ENCODE measurements at regions not wholly inside any gene's neighbourhood (a gene's known extent, or its start where the extent isn't known, plus 50 kb on each side); places are given as distances from the start of the nearest gene placed in this dataset.
"Not testable (repeated sequence)": the region's sequence is repeated elsewhere in the genome, so short reads cannot be mapped to it uniquely, and the experiment has no call there.

DNA sequence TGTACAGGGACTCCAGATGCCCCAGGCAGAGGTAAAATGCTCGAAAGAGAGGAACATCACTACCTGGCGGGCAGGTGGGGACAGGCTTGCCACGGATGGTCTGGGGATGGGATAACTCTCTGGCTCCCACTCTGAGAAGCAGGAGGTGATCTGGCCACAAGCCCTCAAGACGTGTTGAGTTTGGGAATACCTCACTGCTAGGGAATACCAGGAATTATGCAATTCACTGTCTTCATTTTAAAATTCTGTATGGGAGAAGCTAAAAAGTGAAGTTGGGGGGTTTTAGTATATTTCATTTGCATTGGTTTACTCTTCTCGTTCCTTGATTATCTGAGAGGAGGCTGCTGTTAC, 510.4 kb downstream of the CCDC171 start:
- WGBS (ENCODE audit: insufficient coverage) = 92% methylated on average over 3 of the region's 5 CpGs
- Mint-ChIP-seq H3K4me3 (no peak overlapping the region), H3K27me3 (peaks cover 0 to 2% of the 10 kb centered on the region in 2 donors), H3K9me3 (peaks cover 0 to 6% (median 3%) of the 10 kb centered on the region in 3 donors), H3K27ac (no peak overlapping the region), H3K36me3 (no peaks in the 10 kb centered on the region), H3K4me1 (peaks cover 2 to 9% (median 2%) of the 10 kb centered on the region in 3 donors)
- DNase-seq (no peak), ATAC-seq (replicated peaks in 1 of 4) (no peak)
- H3K4me1 ChIP-seq (ENCODE audit: control insufficient read depth in 1 of 2, extremely low read depth in 1 of 2, insufficient read depth in 2 of 2, low read length in 2 of 2) = peaks cover 5 to 21% of the 10 kb centered on the region in 2 experiments
- no peaks in the 10 kb centered on the region for H3K9me3 ChIP-seq
- no peaks in the 10 kb centered on the region for H3K36me3 ChIP-seq (ENCODE audit: control insufficient read depth in 2 of 2, extremely low read depth in 1 of 2, insufficient read depth in 1 of 2, low read length in 1 of 2)
- CTCF ChIA-PET = no interaction called here
- no peaks in the 10 kb centered on the region for H3K27me3 ChIP-seq (replicated peaks in 1 of 2; ENCODE audit: control insufficient read depth in 2 of 2, extremely low read depth in 1 of 2, insufficient read depth in 2 of 2, low read length in 1 of 2)
- POLR2A ChIA-PET = no interaction called here
- no peak overlapping the region for H3K4me3 ChIP-seq (ENCODE audit: control insufficient read depth in 1 of 2, extremely low read depth in 1 of 2, low read length in 1 of 2)
- no peak overlapping the region for H3K27ac ChIP-seq (ENCODE audit: low read length)

DNA sequence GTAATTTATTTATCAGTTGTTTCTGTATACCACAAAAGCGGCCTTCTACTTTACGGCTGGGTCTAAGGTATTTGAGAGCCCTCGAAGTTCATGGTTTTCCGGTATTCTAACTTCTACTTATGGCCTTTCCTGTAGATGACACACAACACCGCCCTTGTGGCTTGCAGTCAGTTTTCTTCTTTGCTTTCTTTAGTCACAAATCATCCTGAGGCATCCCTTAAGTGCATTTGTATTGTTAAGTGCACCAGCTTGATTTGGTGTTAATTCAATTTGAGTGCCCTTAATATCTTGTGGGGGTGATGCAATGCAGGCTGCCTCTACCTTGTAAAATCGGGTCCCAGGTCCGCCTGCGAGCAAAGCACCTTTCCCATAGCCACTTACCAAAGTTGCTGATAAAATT, 511.9 kb downstream of the CCDC171 start:
- H3K9me3 ChIP-seq = no peaks in the 10 kb centered on the region
- Mint-ChIP-seq H3K9me3 (peaks cover 3 to 10% (median 7%) of the 10 kb centered on the region in 3 donors), H3K4me3 (no peak overlapping the region), H3K27ac (no peak overlapping the region), H3K27me3 (peaks cover 0 to 2% of the 10 kb centered on the region in 2 donors), H3K4me1 (no peaks in the 10 kb centered on the region), H3K36me3 (no peaks in the 10 kb centered on the region)
- DNase-seq (no peak), ATAC-seq (replicated peaks in 1 of 4) (no peak)
- CTCF ChIA-PET = no interaction called here
- H3K27ac ChIP-seq (ENCODE audit: low read length) = no peak overlapping the region
- H3K27me3 ChIP-seq (replicated peaks in 1 of 2; ENCODE audit: control insufficient read depth in 2 of 2, extremely low read depth in 1 of 2, insufficient read depth in 2 of 2, low read length in 1 of 2) = no peaks in the 10 kb centered on the region
- no peaks in the 10 kb centered on the region for H3K36me3 ChIP-seq (ENCODE audit: control insufficient read depth in 2 of 2, extremely low read depth in 1 of 2, insufficient read depth in 1 of 2, low read length in 1 of 2)
- peaks cover 0 to 10% of the 10 kb centered on the region in 2 experiments for H3K4me1 ChIP-seq (ENCODE audit: control insufficient read depth in 1 of 2, extremely low read depth in 1 of 2, insufficient read depth in 2 of 2, low read length in 2 of 2)
- no peak overlapping the region for H3K4me3 ChIP-seq (ENCODE audit: control insufficient read depth in 1 of 2, extremely low read depth in 1 of 2, low read length in 1 of 2)
- 100% methylated on average over 3 of the region's 8 CpGs for WGBS (ENCODE audit: insufficient coverage)
- POLR2A ChIA-PET = no interaction called here

DNA sequence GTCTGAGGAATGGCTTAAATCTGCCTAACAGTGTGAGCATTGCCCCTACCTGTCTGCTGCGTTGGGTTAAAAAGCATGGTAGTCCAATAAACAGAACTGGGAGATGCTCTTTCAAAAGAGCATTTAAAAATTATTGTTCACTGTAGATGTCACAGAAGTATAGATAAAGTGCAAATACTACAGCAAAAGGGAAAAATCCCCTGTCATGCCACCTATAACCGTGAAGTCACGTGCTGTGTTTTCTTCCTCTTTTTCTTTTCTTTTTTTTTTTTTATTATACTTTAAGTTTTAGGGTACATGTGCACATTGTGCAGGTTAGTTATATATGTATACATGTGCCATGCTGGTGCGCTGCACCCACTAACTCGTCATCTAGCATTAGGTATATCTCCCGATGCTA, 513.4 kb downstream of the CCDC171 start:
- H3K4me3 Mint-ChIP-seq; H3K4me1 ChIP-seq (ENCODE audit: control insufficient read depth in 1 of 2, extremely low read depth in 1 of 2, insufficient read depth in 2 of 2, low read length in 2 of 2); CTCF ChIA-PET; H3K27me3 Mint-ChIP-seq; H3K9me3 ChIP-seq; H3K4me3 ChIP-seq (ENCODE audit: control insufficient read depth in 1 of 2, extremely low read depth in 1 of 2, low read length in 1 of 2); H3K4me1 Mint-ChIP-seq; H3K27ac Mint-ChIP-seq; H3K36me3 Mint-ChIP-seq; H3K27ac ChIP-seq (ENCODE audit: low read length); H3K27me3 ChIP-seq (replicated peaks in 1 of 2; ENCODE audit: control insufficient read depth in 2 of 2, extremely low read depth in 1 of 2, insufficient read depth in 2 of 2, low read length in 1 of 2); POLR2A ChIA-PET; ATAC-seq (replicated peaks in 1 of 4); H3K36me3 ChIP-seq (ENCODE audit: control insufficient read depth in 2 of 2, extremely low read depth in 1 of 2, insufficient read depth in 1 of 2, low read length in 1 of 2); DNase-seq: not testable (repeated sequence)
- peaks cover 3 to 10% (median 7%) of the 10 kb centered on the region in 3 donors for H3K9me3 Mint-ChIP-seq
- no CpG with 5 or more reads among the region's 6 CpGs for WGBS (ENCODE audit: insufficient coverage)

DNA sequence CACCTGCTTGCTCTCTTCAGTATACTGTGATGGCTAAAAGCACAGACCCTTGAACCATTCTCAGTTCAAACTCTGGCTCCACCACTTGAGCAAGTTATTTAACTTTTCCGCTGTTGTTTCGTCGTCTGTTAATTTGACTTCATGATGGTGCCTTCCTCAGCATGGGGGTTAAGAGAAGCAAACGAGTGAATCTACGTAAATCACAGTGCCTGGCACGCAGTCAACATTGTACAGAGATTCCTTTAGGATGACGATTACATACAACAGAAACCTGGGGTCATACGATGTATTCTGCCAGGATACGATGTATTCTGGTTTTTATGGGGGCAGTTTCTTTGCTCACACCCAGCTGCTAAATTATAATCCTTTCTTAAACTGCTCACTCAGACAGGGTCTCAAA, 515.6 kb downstream of the CCDC171 start:
- Histone ChIP-seq H3K4me3 (ENCODE audit: control insufficient read depth in 1 of 2, extremely low read depth in 1 of 2, low read length in 1 of 2) (no peak overlapping the region), H3K9me3 (no peaks in the 10 kb centered on the region), H3K27me3 (replicated peaks in 1 of 2; ENCODE audit: control insufficient read depth in 2 of 2, extremely low read depth in 1 of 2, insufficient read depth in 2 of 2, low read length in 1 of 2) (no peaks in the 10 kb centered on the region), H3K27ac (ENCODE audit: low read length) (no peak overlapping the region), H3K4me1 (ENCODE audit: control insufficient read depth in 1 of 2, extremely low read depth in 1 of 2, insufficient read depth in 2 of 2, low read length in 2 of 2) (no peaks in the 10 kb centered on the region), H3K36me3 (ENCODE audit: control insufficient read depth in 2 of 2, extremely low read depth in 1 of 2, insufficient read depth in 1 of 2, low read length in 1 of 2) (no peaks in the 10 kb centered on the region)
- 96% methylated on average over 7 of the region's 9 CpGs for WGBS (ENCODE audit: insufficient coverage)
- no peak overlapping the region for H3K4me3 Mint-ChIP-seq
- no peaks in the 10 kb centered on the region for H3K4me1 Mint-ChIP-seq
- no peak for DNase-seq
- ChIA-PET CTCF (no interaction called here), POLR2A (no interaction called here)
- ATAC-seq (replicated peaks in 1 of 4) = no peak
- no peaks in the 10 kb centered on the region for H3K27me3 Mint-ChIP-seq
- no peaks in the 10 kb centered on the region for H3K36me3 Mint-ChIP-seq
- H3K9me3 Mint-ChIP-seq = peaks cover 3 to 11% (median 4%) of the 10 kb centered on the region in 3 donors
- H3K27ac Mint-ChIP-seq = no peak overlapping the region

DNA sequence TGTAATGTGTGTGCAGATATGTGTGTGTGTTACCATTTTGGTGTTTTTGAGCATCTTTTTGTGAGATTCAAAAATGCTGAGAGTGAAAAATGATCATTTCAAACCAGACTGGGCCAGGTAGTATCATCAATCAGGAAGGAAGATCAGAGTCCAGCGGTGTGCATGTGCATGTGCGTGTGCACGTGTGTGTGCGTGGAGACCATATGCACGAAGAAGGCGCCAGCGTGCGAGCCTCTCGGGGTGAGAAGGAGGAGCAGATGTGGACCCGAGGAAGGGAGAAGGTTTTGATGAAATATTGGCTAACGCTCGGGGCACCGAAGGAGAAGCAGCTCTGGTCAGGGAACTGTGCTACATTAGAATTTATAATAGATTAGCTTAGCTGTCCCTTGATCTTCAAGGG, 516.4 kb downstream of the CCDC171 start:
- Mint-ChIP-seq H3K27me3 (no peaks in the 10 kb centered on the region), H3K27ac (no peak overlapping the region), H3K9me3 (peaks cover 3 to 11% (median 4%) of the 10 kb centered on the region in 3 donors), H3K4me1 (no peaks in the 10 kb centered on the region), H3K4me3 (no peak overlapping the region), H3K36me3 (no peaks in the 10 kb centered on the region)
- 93% methylated on average over 12 of the region's 13 CpGs for WGBS (ENCODE audit: insufficient coverage)
- no peak overlapping the region for H3K27ac ChIP-seq (ENCODE audit: low read length)
- H3K4me1 ChIP-seq (ENCODE audit: control insufficient read depth in 1 of 2, extremely low read depth in 1 of 2, insufficient read depth in 2 of 2, low read length in 2 of 2) = no peaks in the 10 kb centered on the region
- no peaks in the 10 kb centered on the region for H3K9me3 ChIP-seq
- POLR2A ChIA-PET = no interaction called here
- H3K27me3 ChIP-seq (replicated peaks in 1 of 2; ENCODE audit: control insufficient read depth in 2 of 2, extremely low read depth in 1 of 2, insufficient read depth in 2 of 2, low read length in 1 of 2) = no peaks in the 10 kb centered on the region
- CTCF ChIA-PET = interaction anchor here in 1 of 2 donors (0.7 kb wide), 1 partner anchor 187 kb away, joined by 3 read pairs; no protein-coding TSS in a partner anchor
- H3K36me3 ChIP-seq (ENCODE audit: control insufficient read depth in 2 of 2, extremely low read depth in 1 of 2, insufficient read depth in 1 of 2, low read length in 1 of 2) = no peaks in the 10 kb centered on the region
- no peak for DNase-seq
- no peak overlapping the region for H3K4me3 ChIP-seq (ENCODE audit: control insufficient read depth in 1 of 2, extremely low read depth in 1 of 2, low read length in 1 of 2)
- no peak for ATAC-seq (replicated peaks in 1 of 4)

DNA sequence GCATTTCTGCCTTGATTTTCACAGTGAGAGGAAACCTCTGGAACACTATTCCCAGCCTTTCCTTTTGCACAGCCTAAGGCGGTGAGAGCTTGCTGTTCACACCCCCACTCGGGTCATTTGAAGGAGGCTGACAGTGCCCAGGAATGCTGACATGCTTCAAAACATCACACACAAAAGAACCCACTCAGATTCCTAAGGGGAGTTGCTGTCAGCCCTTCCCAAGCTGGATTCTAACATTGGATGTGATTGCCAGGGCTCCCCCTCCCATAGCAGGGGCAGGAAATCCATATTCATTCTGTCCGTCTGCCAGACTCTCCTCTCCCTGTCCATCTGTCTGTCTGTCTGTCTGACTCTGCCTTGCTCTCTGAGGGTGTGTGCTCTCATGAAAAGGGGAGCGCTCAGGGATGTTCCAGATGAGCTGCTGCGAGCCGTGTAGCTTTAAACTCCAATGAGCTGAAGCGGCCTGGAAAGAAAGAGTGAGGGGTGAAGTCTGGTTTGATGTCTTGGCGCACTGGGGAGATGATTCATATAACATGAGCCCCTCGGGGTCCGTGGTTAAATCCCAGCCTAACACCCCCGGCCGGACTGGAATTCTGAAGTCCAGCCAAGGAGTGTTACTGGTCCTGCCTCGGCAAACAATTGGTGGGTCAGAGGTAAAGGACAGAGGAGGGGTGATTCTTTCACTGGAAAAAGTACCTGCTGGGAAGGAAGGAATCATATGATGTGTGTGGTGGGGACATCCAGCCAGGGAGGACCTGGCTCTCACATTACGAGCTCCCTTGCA, 517.0 kb downstream of the CCDC171 start:
- Histone ChIP-seq H3K27me3 (replicated peaks in 1 of 2; ENCODE audit: control insufficient read depth in 2 of 2, extremely low read depth in 1 of 2, insufficient read depth in 2 of 2, low read length in 1 of 2) (no peaks in the 10 kb centered on the region), H3K36me3 (ENCODE audit: control insufficient read depth in 2 of 2, extremely low read depth in 1 of 2, insufficient read depth in 1 of 2, low read length in 1 of 2) (no peaks in the 10 kb centered on the region), H3K4me3 (ENCODE audit: control insufficient read depth in 1 of 2, extremely low read depth in 1 of 2, low read length in 1 of 2) (no peak overlapping the region), H3K9me3 (no peaks in the 10 kb centered on the region), H3K4me1 (ENCODE audit: control insufficient read depth in 1 of 2, extremely low read depth in 1 of 2, insufficient read depth in 2 of 2, low read length in 2 of 2) (no peaks in the 10 kb centered on the region), H3K27ac (ENCODE audit: low read length) (no peak overlapping the region)
- Mint-ChIP-seq H3K4me3 (no peak overlapping the region), H3K4me1 (no peaks in the 10 kb centered on the region), H3K9me3 (peaks cover 3 to 11% (median 4%) of the 10 kb centered on the region in 3 donors), H3K36me3 (no peaks in the 10 kb centered on the region), H3K27me3 (no peaks in the 10 kb centered on the region), H3K27ac (no peak overlapping the region)
- CTCF ChIA-PET = interaction anchor here in 1 of 2 donors (0.7 kb wide), 1 partner anchor 187 kb away, joined by 3 read pairs; no protein-coding TSS in a partner anchor
- POLR2A ChIA-PET = no interaction called here
- WGBS (ENCODE audit: insufficient coverage) = 93% methylated on average over 12 of the region's 14 CpGs
- no peak for DNase-seq
- no peak for ATAC-seq (replicated peaks in 1 of 4)
